Stimulated activated CD4-positive, alpha-beta T cell treated with anti-CD3 and anti-CD28 coated beads, TNF-alpha, amount 100 ng/mL, for 4 hours (primary cell): ENCODE measurements at regions not wholly inside any gene's neighbourhood (a gene's known extent, or its start where the extent isn't known, plus 50 kb on each side); places are given as distances from the start of the nearest gene placed in this dataset.

ENCODE experiments used
- DNase-seq, 3 experiments: peaks; one replicate each; pipeline ENCODE4 v3.0.0-alpha.2; 2020; ENCODE audit warnings: low read depth in 3 of 3

GRCh38 chr17:56648321-56648720 is 54.8 kb downstream of the NOG start:
- DNase-seq, result no peak

- no peak for DNase-seq
Observed at GRCh38 chr17:56648806-56649205, 55.3 kb downstream of the NOG start.

- DNase-seq, result no peak
Observed at GRCh38 chr17:56652628-56653027, 59.1 kb downstream of the NOG start.

- peak; percentile 11 to 43 (median 42) for DNase-seq
Observed at GRCh38 chr17:56653877-56654276, 60.4 kb downstream of the NOG start.

- DNase-seq, result no peak
Observed at GRCh38 chr17:56656701-56657327, 63.3 kb downstream of the NOG start.

GRCh38 chr17:56658648-56659047 is 65.1 kb downstream of the NOG start:
- no peak for DNase-seq

- DNase-seq, result no peak
Observed at GRCh38 chr17:56659622-56660021, 66.1 kb downstream of the NOG start.

- DNase-seq, result no peak
Observed at GRCh38 chr17:56661906-56662305, 68.4 kb downstream of the NOG start.

GRCh38 chr17:56665864-56666263 is 72.4 kb downstream of the NOG start:
- DNase-seq, result no peak

GRCh38 chr17:56667925-56668458 is 74.5 kb downstream of the NOG start:
- DNase-seq, result no peak

GRCh38 chr17:56672195-56672594 is 78.7 kb downstream of the NOG start:
- no peak for DNase-seq

- no peak for DNase-seq
Observed at GRCh38 chr17:56674401-56674925, 81.0 kb downstream of the NOG start.

- no peak for DNase-seq
Observed at GRCh38 chr17:56675876-56676660, 82.6 kb downstream of the NOG start.

GRCh38 chr17:56676810-56677209 is 83.3 kb downstream of the NOG start:
- DNase-seq, result no peak

GRCh38 chr17:56678249-56679114 is 85.0 kb downstream of the NOG start:
- DNase-seq, result no peak

- no peak for DNase-seq
Observed at GRCh38 chr17:56679115-56679776, 85.7 kb downstream of the NOG start.

- DNase-seq, result no peak
Observed at GRCh38 chr17:56679777-56680422, 86.4 kb downstream of the NOG start.

GRCh38 chr17:56680676-56681075 is 87.2 kb downstream of the NOG start:
- DNase-seq, result no peak

GRCh38 chr17:56681561-56682266 is 88.2 kb downstream of the NOG start:
- no peak for DNase-seq

GRCh38 chr17:56688151-56688550 is 94.7 kb downstream of the NOG start:
- DNase-seq, result no peak
